Cardiac muscle cell (in vitro differentiated cells and primary cell): ENCODE measurements at regions not wholly inside any gene's neighbourhood (a gene's known extent, or its start where the extent isn't known, plus 50 kb on each side); places are given as distances from the start of the nearest gene placed in this dataset.
A peak's percentile ranks its signal among the peaks of the same experiment; 100 is the strongest.
"Not testable (repeated sequence)": the region's sequence is repeated elsewhere in the genome, so short reads cannot be mapped to it uniquely, and the experiment has no call there.

Experiments
- DNase-seq, 2 donors: peaks; one replicate each; pipeline versions ENCODE4 v3.0.0 to v3.0.0-alpha.2; 2010 to 2017; ENCODE audit warnings: low read depth in 1 of 2, low spot score in 1 of 2
- H3K27ac ChIP-seq: fragments of 200-600 bp; sonication (generic); 2 replicates; pipeline ENCODE4 v1.5.1; 2016
- H3K27me3 ChIP-seq: fragments of 200-600 bp; sonication (generic); 2 replicates; pipeline ENCODE4 v1.6.0; 2016; ENCODE audit warnings: control low read depth
- H3K36me3 ChIP-seq: fragments of 200-600 bp; sonication (generic); 2 replicates; pipeline ENCODE4 v1.5.1; 2016; ENCODE audit warnings: control low read depth
- H3K4me1 ChIP-seq: fragments of 200-600 bp; sonication (generic); 2 replicates; pipeline ENCODE4 v1.8.1; 2017; ENCODE audit warnings: low read depth, mild to moderate bottlenecking, mixed run types
- H3K4me3 ChIP-seq: fragments of 200-600 bp; sonication (generic); 2 replicates; pipeline ENCODE4 v1.5.1; 2016; ENCODE audit warnings: mild to moderate bottlenecking
- H3K9me3 ChIP-seq: fragments of 200-600 bp; sonication (generic); 2 replicates; pipeline ENCODE4 v1.5.1; 2017; ENCODE audit warnings: low read depth, mild to moderate bottlenecking, control low read depth
- TF ChIP-seq, protein P1 (sequence below): IDR thresholded peaks from 2 replicates; pipeline ENCODE4 v1.5.1; 2012; ENCODE audit warnings: low read depth, mild to moderate bottlenecking, low read length

GRCh38 chr1:37358992-37359391 lies 115.4 kb upstream of the ZC3H12A start:
- no peak for DNase-seq
- H3K9me3 ChIP-seq, result no peaks in the 10 kb centered on the region
- no peaks in the 10 kb centered on the region for H3K4me1 ChIP-seq
- TF ChIP-seq, protein P1, sequence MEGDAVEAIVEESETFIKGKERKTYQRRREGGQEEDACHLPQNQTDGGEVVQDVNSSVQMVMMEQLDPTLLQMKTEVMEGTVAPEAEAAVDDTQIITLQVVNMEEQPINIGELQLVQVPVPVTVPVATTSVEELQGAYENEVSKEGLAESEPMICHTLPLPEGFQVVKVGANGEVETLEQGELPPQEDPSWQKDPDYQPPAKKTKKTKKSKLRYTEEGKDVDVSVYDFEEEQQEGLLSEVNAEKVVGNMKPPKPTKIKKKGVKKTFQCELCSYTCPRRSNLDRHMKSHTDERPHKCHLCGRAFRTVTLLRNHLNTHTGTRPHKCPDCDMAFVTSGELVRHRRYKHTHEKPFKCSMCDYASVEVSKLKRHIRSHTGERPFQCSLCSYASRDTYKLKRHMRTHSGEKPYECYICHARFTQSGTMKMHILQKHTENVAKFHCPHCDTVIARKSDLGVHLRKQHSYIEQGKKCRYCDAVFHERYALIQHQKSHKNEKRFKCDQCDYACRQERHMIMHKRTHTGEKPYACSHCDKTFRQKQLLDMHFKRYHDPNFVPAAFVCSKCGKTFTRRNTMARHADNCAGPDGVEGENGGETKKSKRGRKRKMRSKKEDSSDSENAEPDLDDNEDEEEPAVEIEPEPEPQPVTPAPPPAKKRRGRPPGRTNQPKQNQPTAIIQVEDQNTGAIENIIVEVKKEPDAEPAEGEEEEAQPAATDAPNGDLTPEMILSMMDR, result no peak
- no peaks in the 10 kb centered on the region for H3K27me3 ChIP-seq
- H3K27ac ChIP-seq, result no peak overlapping the region
- no peaks in the 10 kb centered on the region for H3K36me3 ChIP-seq
- H3K4me3 ChIP-seq, result no peak overlapping the region

DNA sequence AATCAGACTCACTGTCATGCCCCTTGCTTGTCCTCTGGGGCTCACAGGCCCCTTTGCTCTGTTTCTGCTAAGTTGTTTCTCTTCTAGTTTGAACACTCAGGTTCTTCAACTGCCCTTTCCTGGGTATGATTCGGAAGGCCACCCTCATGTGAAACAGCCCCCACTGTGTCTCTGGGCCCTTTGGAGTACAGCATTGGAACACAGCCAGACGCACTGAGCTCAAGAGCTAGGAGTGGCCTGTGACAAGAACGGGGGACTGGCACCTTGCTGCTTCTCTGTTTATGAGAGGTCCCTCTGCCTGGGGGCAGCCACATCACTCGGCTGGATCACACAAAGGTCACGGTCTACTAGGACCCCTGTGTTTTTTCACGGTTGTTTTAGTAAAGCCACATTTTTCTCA lies 114.4 kb upstream of the ZC3H12A start:
- TF ChIP-seq, protein P1, result no peak
- no peak for DNase-seq
- Histone ChIP-seq H3K27me3 (no peaks in the 10 kb centered on the region), H3K4me1 (no peaks in the 10 kb centered on the region), H3K36me3 (no peaks in the 10 kb centered on the region), H3K4me3 (no peak overlapping the region), H3K9me3 (no peaks in the 10 kb centered on the region), H3K27ac (no peak overlapping the region)

DNA sequence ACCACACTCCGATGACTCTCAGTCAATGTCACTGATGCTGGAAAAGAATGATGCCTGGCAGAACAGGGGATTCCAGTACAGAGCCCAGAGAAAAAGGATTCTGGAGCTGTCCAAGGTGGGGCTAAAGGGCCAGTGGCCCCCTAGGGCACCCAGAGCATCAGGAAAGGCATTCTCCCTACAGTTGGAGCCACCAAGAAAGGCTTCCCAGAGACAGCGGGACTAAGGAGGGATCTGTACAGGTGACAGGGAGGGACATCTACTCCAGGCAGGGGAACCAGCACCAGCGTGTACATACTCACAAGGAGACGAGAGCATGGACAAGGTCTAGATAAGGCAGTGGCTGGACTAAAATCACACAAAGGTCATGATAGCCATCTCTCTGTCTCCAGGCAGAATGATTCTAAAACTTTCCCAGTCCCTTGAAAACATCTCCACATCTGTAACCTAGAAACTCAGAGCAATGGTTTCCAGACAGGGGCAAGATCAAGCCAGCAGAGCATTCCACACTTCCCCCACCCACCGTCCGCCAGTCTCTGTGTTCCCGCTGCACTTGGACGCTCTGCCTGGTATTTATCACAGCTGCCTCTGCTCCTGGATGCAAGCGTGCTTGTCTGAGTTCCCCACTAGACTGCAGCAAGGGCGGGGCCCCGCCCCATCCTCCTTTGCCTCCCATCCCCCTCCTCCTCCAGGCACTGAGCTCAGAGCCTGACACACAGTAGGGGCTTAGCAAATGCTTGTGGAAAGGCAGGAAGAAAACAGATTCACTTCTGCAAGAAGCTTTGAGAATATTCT lies 111.6 kb upstream of the ZC3H12A start:
- DNase-seq, result peak in 1 of 2 donors; percentile 42
- no peaks in the 10 kb centered on the region for H3K9me3 ChIP-seq
- H3K4me1 ChIP-seq, result no peaks in the 10 kb centered on the region
- H3K4me3 ChIP-seq, result no peak overlapping the region
- H3K27me3 ChIP-seq, result no peaks in the 10 kb centered on the region
- no peak overlapping the region for H3K27ac ChIP-seq
- no peaks in the 10 kb centered on the region for H3K36me3 ChIP-seq
- TF ChIP-seq, protein P1, result no peak

DNA sequence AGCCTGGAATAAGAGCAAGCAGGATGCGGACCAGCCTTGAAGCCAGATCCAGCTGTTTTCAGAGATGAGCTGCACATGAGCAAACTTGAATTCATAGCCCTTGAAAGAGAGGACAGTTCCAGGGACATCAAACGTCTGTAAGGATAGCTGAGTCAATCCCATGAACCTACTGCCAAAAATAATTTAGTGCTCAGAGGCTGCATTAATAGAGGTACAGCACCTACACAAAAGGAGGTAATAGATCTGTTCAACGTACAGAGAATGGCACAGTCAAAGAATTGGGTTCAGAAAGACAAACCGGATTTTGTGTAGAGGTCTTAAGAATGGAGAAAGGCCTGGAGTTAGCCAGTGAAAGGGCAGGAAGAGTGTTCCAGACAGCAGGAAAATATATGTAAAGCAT lies 110.8 kb upstream of the ZC3H12A start:
- Histone ChIP-seq H3K27me3 (no peaks in the 10 kb centered on the region), H3K27ac (no peak overlapping the region), H3K4me3 (no peak overlapping the region), H3K36me3 (no peaks in the 10 kb centered on the region), H3K9me3 (no peaks in the 10 kb centered on the region), H3K4me1 (no peaks in the 10 kb centered on the region)
- TF ChIP-seq, protein P1, result no peak
- DNase-seq, result no peak

- not testable (repeated sequence) for H3K9me3 ChIP-seq, H3K4me1 ChIP-seq, H3K27ac ChIP-seq, H3K36me3 ChIP-seq, DNase-seq, H3K27me3 ChIP-seq, H3K4me3 ChIP-seq
These were observed 105.6 kb upstream of the ZC3H12A start for GRCh38 chr1:37368665-37369315.

GRCh38 chr1:37372302-37372701 lies 102.1 kb upstream of the ZC3H12A start:
- TF ChIP-seq, protein P1, result no peak
- Histone ChIP-seq H3K4me1 (no peaks in the 10 kb centered on the region), H3K27me3 (peaks cover 4% of the 10 kb centered on the region), H3K27ac (no peak overlapping the region), H3K9me3 (no peaks in the 10 kb centered on the region), H3K4me3 (no peak overlapping the region), H3K36me3 (no peaks in the 10 kb centered on the region)
- no peak for DNase-seq
